SHP77 treated with DMSO at 0.1 percent for 48 hours (cell line): ENCODE measurements at regions not wholly inside any gene's neighbourhood (a gene's known extent, or its start where the extent isn't known, plus 50 kb on each side); places are given as distances from the start of the nearest gene placed in this dataset.
A peak's percentile ranks its signal among the peaks of the same experiment; 100 is the strongest.

Source experiments
- DNase-seq: peaks from one replicate; lab custom pipeline; 2025; lab: John Stamatoyannopoulos, UW

GRCh38 chr6:26149240-26149639 lies 62.0 kb downstream of the HFE start:
- no peak for DNase-seq

GRCh38 chr6:26152226-26153101 lies 65.2 kb downstream of the HFE start:
- DNase-seq: no peak

GRCh38 chr6:26155061-26155930 lies 68.1 kb downstream of the HFE start:
- DNase-seq: no peak

GRCh38 chr6:26156105-26156849 lies 69.0 kb downstream of the HFE start:
- peak; percentile 77 for DNase-seq

GRCh38 chr6:26156850-26157250 lies 69.6 kb downstream of the HFE start:
- no peak for DNase-seq

- DNase-seq: peak; percentile 97
Observed at GRCh38 chr6:26157251-26158075, 70.2 kb downstream of the HFE start.

GRCh38 chr6:26158076-26158580 lies 70.9 kb downstream of the HFE start:
- DNase-seq: no peak

- DNase-seq: no peak
Observed at GRCh38 chr6:26158581-26159356, 71.5 kb downstream of the HFE start.

- DNase-seq: no peak
Observed at GRCh38 chr6:26159357-26160273, 72.4 kb downstream of the HFE start.

GRCh38 chr6:26161322-26161721 lies 74.1 kb downstream of the HFE start:
- DNase-seq: no peak

GRCh38 chr6:26162399-26162798 lies 75.2 kb downstream of the HFE start:
- DNase-seq: no peak

- no peak for DNase-seq
Observed at GRCh38 chr6:26163427-26164119, 76.3 kb downstream of the HFE start.

- DNase-seq: no peak
Observed at GRCh38 chr6:26164120-26164505, 76.9 kb downstream of the HFE start.

- DNase-seq: no peak
Observed at GRCh38 chr6:26165261-26165790, 78.1 kb downstream of the HFE start.

GRCh38 chr6:26170181-26170580 lies 83.0 kb downstream of the HFE start:
- no peak for DNase-seq

GRCh38 chr6:26170951-26171841 lies 84.0 kb downstream of the HFE start:
- no peak for DNase-seq

- DNase-seq: no peak
Observed at GRCh38 chr6:26172608-26172968, 85.4 kb downstream of the HFE start.

- DNase-seq: no peak
Observed at GRCh38 chr6:26173836-26174145, 86.6 kb downstream of the HFE start.
